MCF 10A (cell line): ENCODE measurements at regions not wholly inside any gene's neighbourhood (a gene's known extent, or its start where the extent isn't known, plus 50 kb on each side); places are given as distances from the start of the nearest gene placed in this dataset.

Source experiments
- BruUV-seq: library from RNA; stranded (reverse); fragments of 400-500 nt; replicated peaks from 2 replicates; lab custom pipeline; 2021; lab: Mats Ljungman, UMichigan
- CTCF ChIA-PET: fragments of 300-600 bp; sonication (Branson Sonifier 250); formaldehyde crosslinking; extraction: SDS; loops from one replicate; lab custom pipeline; 2021; ENCODE audit warnings: antibody characterized with exemption, inconsistent platforms; lab: Yijun Ruan, JAX
- POLR2A ChIA-PET: fragments of 300-600, 350-650 bp; sonication (Branson Sonifier 250); formaldehyde crosslinking; extraction: SDS; loops from one replicate; lab custom pipeline; 2020; ENCODE audit warnings: antibody characterized with exemption, inconsistent platforms; lab: Yijun Ruan, JAX
- DNase-seq: peaks from one replicate; pipeline ENCODE4 v3.0.0-alpha.2; 2018; ENCODE audit not compliant: unreplicated experiment
- H3K27ac Mint-ChIP-seq: one replicate; pipeline ENCODE4 v1.8.0; 2022; ENCODE audit warnings: mild to moderate bottlenecking, low read depth, mixed read lengths; ENCODE audit not compliant: unreplicated experiment
- H3K27me3 Mint-ChIP-seq: one replicate; pipeline ENCODE4 v1.8.0; 2022; ENCODE audit warnings: mixed read lengths; ENCODE audit not compliant: insufficient read depth, unreplicated experiment
- H3K36me3 Mint-ChIP-seq: one replicate; pipeline ENCODE4 v1.8.0; 2022; ENCODE audit warnings: mild to moderate bottlenecking, moderate library complexity, mixed read lengths; ENCODE audit not compliant: insufficient read depth, unreplicated experiment
- H3K4me1 Mint-ChIP-seq: one replicate; pipeline ENCODE4 v1.8.0; 2022; ENCODE audit warnings: mixed read lengths; ENCODE audit not compliant: insufficient read depth, unreplicated experiment
- H3K4me3 Mint-ChIP-seq: one replicate; pipeline ENCODE4 v1.8.0; 2022; ENCODE audit warnings: mild to moderate bottlenecking, moderate library complexity, mixed read lengths; ENCODE audit not compliant: unreplicated experiment
- H3K9me3 Mint-ChIP-seq: one replicate; pipeline ENCODE4 v1.8.0; 2022; ENCODE audit warnings: mixed read lengths; ENCODE audit not compliant: unreplicated experiment
- CTCF ChIP-seq: fragments of 200-600 bp; IDR thresholded peaks from one replicate; pipeline ENCODE4 v1.8.0; 2022; ENCODE audit warnings: antibody characterized with exemption, mild to moderate bottlenecking; ENCODE audit not compliant: unreplicated experiment
- intact Hi-C: fragments of 100-400 bp; cut with micrococcal nuclease; formaldehyde crosslinking; loops from 2 replicates; pipeline ENCODE4 v1.14.1; 2022

DNA sequence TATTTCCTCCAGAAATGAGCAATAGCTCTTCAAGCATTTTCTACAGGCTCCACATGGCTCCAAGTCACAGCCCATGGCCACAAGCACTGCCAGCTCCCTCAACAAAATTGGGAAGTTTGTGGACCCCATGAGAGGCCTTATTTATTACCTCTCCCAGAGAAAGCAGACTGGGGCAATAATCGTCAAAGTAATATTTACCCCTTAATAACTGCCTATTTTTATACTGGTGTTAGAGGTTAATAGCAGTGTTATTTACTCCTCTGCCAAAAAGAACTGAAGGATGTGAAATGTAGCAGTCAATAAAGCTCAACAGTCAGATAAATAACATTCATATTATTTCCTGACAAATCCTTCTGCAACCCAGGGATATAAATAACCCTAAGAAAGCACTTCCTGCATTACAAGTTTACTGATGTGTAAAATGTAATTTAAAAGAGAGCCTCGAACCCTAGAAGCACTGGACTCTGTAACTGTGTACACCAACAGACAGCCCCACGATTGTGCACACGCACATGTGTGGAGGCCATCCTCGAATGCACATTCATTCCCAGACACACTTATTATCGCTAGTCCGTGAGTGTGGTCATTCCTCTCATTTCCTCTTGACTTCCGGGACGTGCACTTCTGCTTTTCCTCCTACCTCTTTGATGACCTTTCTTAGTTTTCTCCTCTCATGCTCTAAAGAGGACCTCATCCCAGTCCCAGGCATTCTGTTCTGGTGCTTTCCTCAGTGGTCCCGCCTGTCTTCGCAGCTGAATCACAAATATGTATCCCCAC lies 157.4 kb downstream of the EVX1 start:
- Mint-ChIP-seq H3K9me3 (no peaks in the 10 kb centered on the region), H3K27ac (no peak overlapping the region), H3K36me3 (no peaks in the 10 kb centered on the region), H3K27me3 (no peaks in the 10 kb centered on the region), H3K4me3 (no peak overlapping the region), H3K4me1 (no peaks in the 10 kb centered on the region)
- no peak for TF ChIP-seq CTCF
- DNase-seq, result no peak
- BruUV-seq, result no TSS peak
- intact Hi-C loops, result no loop called here
- ChIA-PET CTCF (interaction anchor here (0.6 kb wide), 1 partner anchor 135 kb away, joined by 3 read pairs; no protein-coding TSS in a partner anchor), POLR2A (no interaction called here)

- no peaks in the 10 kb centered on the region for H3K9me3 Mint-ChIP-seq
- H3K27ac Mint-ChIP-seq, result no peak overlapping the region
- no peaks in the 10 kb centered on the region for H3K27me3 Mint-ChIP-seq
- intact Hi-C loops, result no loop called here
- H3K36me3 Mint-ChIP-seq, result no peaks in the 10 kb centered on the region
- ChIA-PET POLR2A (no interaction called here), CTCF (no interaction called here)
- no peak overlapping the region for H3K4me3 Mint-ChIP-seq
- no TSS peak for BruUV-seq
- no peak for DNase-seq
- no peak for TF ChIP-seq CTCF
- no peaks in the 10 kb centered on the region for H3K4me1 Mint-ChIP-seq
Measured at GRCh38 chr7:27405780-27406179, 163.2 kb downstream of the EVX1 start.

DNA sequence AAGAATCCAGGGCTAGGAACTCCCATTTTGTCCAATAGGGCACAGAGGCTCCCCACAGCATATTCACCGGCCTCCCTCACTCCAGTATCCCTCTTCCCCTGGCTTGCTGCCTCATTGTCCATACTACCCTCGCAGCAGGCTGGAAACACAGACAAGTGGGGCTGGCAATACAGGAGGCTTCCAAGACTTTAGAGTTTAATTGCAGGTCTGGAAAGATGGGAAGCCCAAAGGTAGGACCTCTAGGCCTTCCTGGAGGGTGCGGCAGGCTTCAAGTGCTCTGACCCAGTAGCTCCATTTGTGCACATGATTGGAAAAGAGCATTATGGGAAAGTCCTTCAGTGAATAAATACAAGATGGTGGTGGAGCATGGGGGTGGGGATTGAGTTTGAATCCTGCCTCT lies 166.7 kb downstream of the EVX1 start:
- Mint-ChIP-seq H3K36me3 (no peaks in the 10 kb centered on the region), H3K4me3 (no peak overlapping the region), H3K9me3 (no peaks in the 10 kb centered on the region), H3K4me1 (no peaks in the 10 kb centered on the region), H3K27me3 (no peaks in the 10 kb centered on the region), H3K27ac (no peak overlapping the region)
- ChIA-PET CTCF (no interaction called here), POLR2A (no interaction called here)
- BruUV-seq, result no TSS peak
- no peak for TF ChIP-seq CTCF
- no peak for DNase-seq
- intact Hi-C loops, result no loop called here

DNA sequence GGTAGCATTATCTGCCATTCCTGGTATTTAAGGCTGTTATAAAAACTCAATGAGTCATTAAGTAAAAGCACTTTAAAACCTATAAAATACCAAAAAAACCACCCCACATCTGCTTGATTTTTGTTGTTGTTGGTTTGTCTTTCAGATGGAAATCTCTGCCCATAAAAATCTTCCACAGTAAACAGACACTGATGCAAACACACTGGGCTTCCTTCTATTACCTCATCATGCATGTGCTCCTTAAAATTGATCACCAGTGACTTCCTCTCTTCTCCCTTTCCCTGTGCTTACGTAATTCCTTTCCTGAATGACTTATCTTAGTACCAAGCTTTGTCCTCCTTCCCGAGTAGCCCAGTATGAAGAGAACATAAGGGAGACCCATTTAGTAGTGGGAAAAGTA lies 167.2 kb downstream of the EVX1 start:
- H3K36me3 Mint-ChIP-seq, result no peaks in the 10 kb centered on the region
- H3K9me3 Mint-ChIP-seq, result no peaks in the 10 kb centered on the region
- no peaks in the 10 kb centered on the region for H3K27me3 Mint-ChIP-seq
- peak; percentile 16 for DNase-seq
- intact Hi-C loops, result no loop called here
- no peak for TF ChIP-seq CTCF
- H3K4me3 Mint-ChIP-seq, result no peak overlapping the region
- ChIA-PET POLR2A (no interaction called here), CTCF (no interaction called here)
- BruUV-seq, result no TSS peak
- H3K27ac Mint-ChIP-seq, result no peak overlapping the region
- no peaks in the 10 kb centered on the region for H3K4me1 Mint-ChIP-seq
